ENCODE measurements at regions not wholly inside any gene's neighbourhood (a gene's known extent, or its start where the extent isn't known, plus 50 kb on each side); places are given as distances from the start of the nearest gene placed in this dataset.

DNA sequence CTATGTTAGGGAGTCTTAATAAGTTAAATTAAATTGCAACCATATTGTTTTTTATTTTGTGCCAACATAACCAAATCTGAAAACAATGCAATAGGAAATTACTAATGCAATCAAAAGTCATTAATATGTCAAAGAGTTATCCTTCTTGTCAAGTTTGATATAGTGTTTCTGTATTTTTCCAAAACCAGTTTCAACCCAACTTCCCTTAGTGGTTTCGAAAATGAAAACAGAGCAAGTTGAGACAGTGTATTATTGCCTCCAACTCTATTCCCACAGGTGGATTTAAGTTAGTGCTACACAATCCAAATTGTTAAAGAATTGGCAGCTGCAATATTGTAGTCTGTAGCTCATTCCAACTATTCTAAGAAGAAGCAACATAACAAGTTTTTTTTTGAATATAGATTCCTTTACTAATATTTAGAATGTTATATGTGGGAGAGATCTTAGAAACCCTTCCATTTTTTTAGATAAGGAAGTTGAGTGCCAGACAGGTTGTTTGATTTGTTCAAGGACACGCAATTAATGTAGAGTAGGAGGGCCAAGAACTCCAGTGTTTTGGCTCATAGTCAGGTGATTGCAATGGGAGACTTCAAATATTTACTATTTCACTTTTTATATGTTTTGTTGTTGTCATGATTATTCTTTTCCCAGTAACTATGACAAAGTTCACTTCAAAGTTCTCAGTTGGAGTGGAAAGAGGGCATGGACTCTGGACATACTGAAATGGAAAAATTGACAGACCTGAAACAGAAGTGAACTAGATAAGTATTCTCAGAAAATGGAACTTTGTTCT is 282.4 kb upstream of the HSF2 start:
- no peak overlapping the region for H3K4me3 Mint-ChIP-seq (ENCODE audit: unreplicated experiment)
- H3K4me1 Mint-ChIP-seq (ENCODE audit: low read depth, unreplicated experiment): no peaks in the 10 kb centered on the region
- no peaks in the 10 kb centered on the region for H3K9me3 Mint-ChIP-seq (ENCODE audit: unreplicated experiment)
- TF ChIP-seq, protein P1, sequence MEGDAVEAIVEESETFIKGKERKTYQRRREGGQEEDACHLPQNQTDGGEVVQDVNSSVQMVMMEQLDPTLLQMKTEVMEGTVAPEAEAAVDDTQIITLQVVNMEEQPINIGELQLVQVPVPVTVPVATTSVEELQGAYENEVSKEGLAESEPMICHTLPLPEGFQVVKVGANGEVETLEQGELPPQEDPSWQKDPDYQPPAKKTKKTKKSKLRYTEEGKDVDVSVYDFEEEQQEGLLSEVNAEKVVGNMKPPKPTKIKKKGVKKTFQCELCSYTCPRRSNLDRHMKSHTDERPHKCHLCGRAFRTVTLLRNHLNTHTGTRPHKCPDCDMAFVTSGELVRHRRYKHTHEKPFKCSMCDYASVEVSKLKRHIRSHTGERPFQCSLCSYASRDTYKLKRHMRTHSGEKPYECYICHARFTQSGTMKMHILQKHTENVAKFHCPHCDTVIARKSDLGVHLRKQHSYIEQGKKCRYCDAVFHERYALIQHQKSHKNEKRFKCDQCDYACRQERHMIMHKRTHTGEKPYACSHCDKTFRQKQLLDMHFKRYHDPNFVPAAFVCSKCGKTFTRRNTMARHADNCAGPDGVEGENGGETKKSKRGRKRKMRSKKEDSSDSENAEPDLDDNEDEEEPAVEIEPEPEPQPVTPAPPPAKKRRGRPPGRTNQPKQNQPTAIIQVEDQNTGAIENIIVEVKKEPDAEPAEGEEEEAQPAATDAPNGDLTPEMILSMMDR (IDR thresholded peaks at IDR 0.05; ENCODE audit: partially characterized antibody, unreplicated experiment): no peak
- DNase-seq: no peak
- H3K27ac Mint-ChIP-seq (ENCODE audit: unreplicated experiment): no peak overlapping the region
- no peaks in the 10 kb centered on the region for H3K36me3 Mint-ChIP-seq (ENCODE audit: unreplicated experiment)
- no peaks in the 10 kb centered on the region for H3K27me3 Mint-ChIP-seq (ENCODE audit: unreplicated experiment)

DNA sequence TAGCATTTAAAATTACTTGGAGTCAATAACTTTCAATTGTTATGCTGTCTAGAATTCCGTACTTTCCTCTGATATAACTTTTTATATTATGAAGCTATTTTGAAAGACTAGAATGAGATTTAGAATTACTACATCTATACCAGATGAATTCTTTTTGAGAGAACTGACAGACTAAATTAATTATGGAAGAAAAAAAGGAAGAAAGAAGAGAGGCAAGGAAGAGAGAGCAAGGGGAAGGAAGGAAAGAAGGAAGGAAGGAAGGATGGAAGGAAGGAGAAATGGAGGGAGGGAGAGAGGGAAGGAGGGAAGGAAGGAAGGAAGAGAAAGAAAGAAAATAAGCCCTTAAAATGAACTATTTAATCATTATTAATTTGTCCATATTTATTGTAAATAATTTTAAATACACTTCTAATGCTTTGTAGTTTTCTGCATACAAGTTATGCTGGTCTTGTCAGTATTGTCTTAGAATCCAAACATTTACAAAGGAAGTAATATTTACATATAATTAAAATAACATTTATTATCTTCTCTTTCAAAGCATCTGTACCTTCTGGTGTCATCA is 280.4 kb upstream of the HSF2 start:
- Mint-ChIP-seq H3K27ac (ENCODE audit: unreplicated experiment) (no peak overlapping the region), H3K27me3 (ENCODE audit: unreplicated experiment) (no peaks in the 10 kb centered on the region), H3K4me3 (ENCODE audit: unreplicated experiment) (no peak overlapping the region), H3K4me1 (ENCODE audit: low read depth, unreplicated experiment) (no peaks in the 10 kb centered on the region), H3K36me3 (ENCODE audit: unreplicated experiment) (no peaks in the 10 kb centered on the region), H3K9me3 (ENCODE audit: unreplicated experiment) (no peaks in the 10 kb centered on the region)
- no peak for DNase-seq
- TF ChIP-seq, protein P1 (IDR thresholded peaks at IDR 0.05; ENCODE audit: partially characterized antibody, unreplicated experiment): no peak

DNA sequence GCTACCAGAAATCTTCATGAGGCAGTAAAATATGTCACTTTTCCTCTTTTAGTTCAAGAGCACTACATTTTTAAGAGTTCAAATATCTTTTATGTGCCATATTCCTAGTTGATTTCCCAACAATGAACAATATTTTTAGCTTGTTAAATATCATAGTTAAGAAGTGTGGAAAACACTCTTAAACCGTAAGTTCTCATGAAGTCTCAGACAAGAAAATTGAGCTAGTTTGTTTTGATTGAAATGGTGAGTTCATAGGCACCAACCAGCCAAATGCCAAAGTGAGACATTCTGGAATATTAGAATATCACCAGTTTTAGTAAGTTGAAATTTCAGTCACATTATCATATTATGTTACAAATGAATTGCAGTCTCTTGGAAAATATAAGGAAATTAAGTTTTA is 277.2 kb upstream of the HSF2 start:
- DNase-seq: no peak
- no peaks in the 10 kb centered on the region for H3K27me3 Mint-ChIP-seq (ENCODE audit: unreplicated experiment)
- TF ChIP-seq, protein P1 (IDR thresholded peaks at IDR 0.05; ENCODE audit: partially characterized antibody, unreplicated experiment): no peak
- no peaks in the 10 kb centered on the region for H3K4me1 Mint-ChIP-seq (ENCODE audit: low read depth, unreplicated experiment)
- H3K36me3 Mint-ChIP-seq (ENCODE audit: unreplicated experiment): no peaks in the 10 kb centered on the region
- H3K4me3 Mint-ChIP-seq (ENCODE audit: unreplicated experiment): no peak overlapping the region
- no peak overlapping the region for H3K27ac Mint-ChIP-seq (ENCODE audit: unreplicated experiment)
- no peaks in the 10 kb centered on the region for H3K9me3 Mint-ChIP-seq (ENCODE audit: unreplicated experiment)

DNA sequence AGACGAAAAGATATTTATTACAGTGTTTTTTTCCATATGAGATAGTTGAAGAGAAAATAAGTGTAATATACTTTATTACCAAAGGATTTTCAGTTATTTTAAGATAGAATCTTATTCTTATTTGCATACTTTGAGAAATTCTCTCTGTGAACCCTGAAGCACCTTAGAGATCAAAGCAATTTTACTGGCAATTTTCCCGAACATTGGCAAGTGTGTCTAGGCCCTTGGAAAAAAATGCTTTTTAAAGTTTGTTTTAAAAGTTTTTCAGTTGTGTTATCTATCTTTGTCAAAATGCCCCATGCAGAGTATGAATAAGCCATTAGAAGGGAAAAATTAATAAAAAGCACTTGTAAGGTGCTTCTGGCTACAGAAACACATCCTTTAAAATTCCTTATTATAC is 276.8 kb upstream of the HSF2 start:
- Mint-ChIP-seq H3K27ac (ENCODE audit: unreplicated experiment) (no peak overlapping the region), H3K4me3 (ENCODE audit: unreplicated experiment) (no peak overlapping the region), H3K36me3 (ENCODE audit: unreplicated experiment) (no peaks in the 10 kb centered on the region), H3K27me3 (ENCODE audit: unreplicated experiment) (no peaks in the 10 kb centered on the region), H3K9me3 (ENCODE audit: unreplicated experiment) (peaks cover 1% of the 10 kb centered on the region), H3K4me1 (ENCODE audit: low read depth, unreplicated experiment) (no peaks in the 10 kb centered on the region)
- TF ChIP-seq, protein P1 (IDR thresholded peaks at IDR 0.05; ENCODE audit: partially characterized antibody, unreplicated experiment): no peak
- no peak for DNase-seq

DNA sequence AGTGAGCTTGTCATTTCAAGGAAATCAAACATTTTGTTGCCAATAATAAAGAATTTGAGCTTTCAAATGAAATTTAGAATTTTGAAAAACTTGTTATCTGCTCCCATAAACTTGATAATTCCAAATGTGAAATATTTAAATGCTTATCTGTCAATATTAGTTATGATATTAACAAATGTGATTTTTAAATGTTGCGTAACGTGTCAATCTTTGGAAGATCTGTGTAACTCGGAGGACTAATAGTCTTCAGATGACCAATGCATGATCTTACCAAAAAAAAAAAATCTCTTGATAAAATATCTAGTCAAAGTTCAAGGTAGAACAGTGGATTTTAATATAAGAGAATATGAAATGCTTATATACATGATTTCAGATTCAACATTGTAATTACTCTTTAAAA is 274.5 kb upstream of the HSF2 start:
- TF ChIP-seq, protein P1 (IDR thresholded peaks at IDR 0.05; ENCODE audit: partially characterized antibody, unreplicated experiment): no peak
- DNase-seq: no peak
- no peak overlapping the region for H3K4me3 Mint-ChIP-seq (ENCODE audit: unreplicated experiment)

More for the DNA sequence above, 274.5 kb upstream of the HSF2 start:
- Mint-ChIP-seq H3K9me3 (ENCODE audit: unreplicated experiment) (peaks cover 1% of the 10 kb centered on the region), H3K27me3 (ENCODE audit: unreplicated experiment) (no peaks in the 10 kb centered on the region), H3K27ac (ENCODE audit: unreplicated experiment) (no peak overlapping the region), H3K4me1 (ENCODE audit: low read depth, unreplicated experiment) (no peaks in the 10 kb centered on the region), H3K36me3 (ENCODE audit: unreplicated experiment) (no peaks in the 10 kb centered on the region)
